Keratinocyte (primary cell): ENCODE measurements at regions not wholly inside any gene's neighbourhood (a gene's known extent, or its start where the extent isn't known, plus 50 kb on each side); places are given as distances from the start of the nearest gene placed in this dataset.

ENCODE experiments used
- DNase-seq: peaks from one replicate; pipeline ENCODE4 v3.0.0-alpha.2; 2011; ENCODE audit warnings: low read depth, missing footprints, low spot score
- FAIRE-seq: peaks from 2 replicates; lab custom pipeline; 2011; peaks lifted over from hg19 to GRCh38; lab: Jason Lieb, UNC
- H2AFZ ChIP-seq: 2 replicates; pipeline ENCODE4 v1.6.0; 2012; ENCODE audit warnings: low read length, control low read depth, inconsistent platforms; ENCODE audit not compliant: control insufficient read depth
- H3K27ac ChIP-seq: 2 replicates; pipeline ENCODE4 v1.5.1; 2011; ENCODE audit warnings: low read length; ENCODE audit not compliant: control insufficient read depth, insufficient read depth
- H3K27me3 ChIP-seq: 3 replicates; pipeline ENCODE4 v1.6.0; 2011; ENCODE audit warnings: low read length; ENCODE audit not compliant: control insufficient read depth, insufficient read depth; ENCODE audit errors: extremely low read depth
- H3K36me3 ChIP-seq, 2 experiments: 2 replicates in 1 of 2; 3 replicates in 1 of 2; pipeline ENCODE4 v1.5.1; 2011; ENCODE audit warnings: low read length in 2 of 2, mild to moderate bottlenecking in 1 of 2; ENCODE audit not compliant: control insufficient read depth in 2 of 2, insufficient read depth in 2 of 2; ENCODE audit errors: extremely low read depth in 1 of 2
- H3K4me1 ChIP-seq: 3 replicates; pipeline ENCODE4 v1.5.1; 2011; ENCODE audit warnings: low read length; ENCODE audit not compliant: control insufficient read depth, insufficient read depth; ENCODE audit errors: extremely low read depth
- H3K4me2 ChIP-seq: 3 replicates; pipeline ENCODE4 v1.6.0; 2011; ENCODE audit warnings: low read depth, low read length; ENCODE audit not compliant: control insufficient read depth, insufficient read depth; ENCODE audit errors: extremely low read depth
- H3K4me3 ChIP-seq, 3 experiments: fragments of 200-600 bp in 1 of 3; sonication (generic) in 1 of 3; 2 replicates in 2 of 3; 3 replicates in 1 of 3; pipeline ENCODE4 v1.5.1; 2011 to 2016; ENCODE audit warnings: low read length in 3 of 3, mild to moderate bottlenecking in 3 of 3, control low read depth in 2 of 3, inconsistent platforms in 1 of 3, low read depth in 1 of 3, mixed read lengths in 1 of 3, mixed run types in 1 of 3, moderate library complexity in 1 of 3; ENCODE audit not compliant: control insufficient read depth in 2 of 3, insufficient read depth in 2 of 3; ENCODE audit errors: extremely low read depth in 1 of 3
- H3K79me2 ChIP-seq: 2 replicates; pipeline ENCODE4 v1.6.0; 2012; ENCODE audit warnings: low read length; ENCODE audit not compliant: control insufficient read depth, insufficient read depth
- H3K9ac ChIP-seq: 3 replicates; pipeline ENCODE4 v1.6.0; 2011; ENCODE audit warnings: low read length; ENCODE audit not compliant: control insufficient read depth, insufficient read depth; ENCODE audit errors: extremely low read depth
- H3K9me1 ChIP-seq: 3 replicates; pipeline ENCODE4 v1.6.0; 2011; ENCODE audit warnings: low read length; ENCODE audit not compliant: control insufficient read depth, insufficient read depth; ENCODE audit errors: extremely low read depth
- H3K9me3 ChIP-seq: 2 replicates; pipeline ENCODE4 v1.5.1; 2012; ENCODE audit warnings: low read depth, low read length; ENCODE audit not compliant: control insufficient read depth
- H4K20me1 ChIP-seq: 3 replicates; pipeline ENCODE4 v1.6.0; 2011; ENCODE audit warnings: low read length; ENCODE audit not compliant: control insufficient read depth, insufficient read depth; ENCODE audit errors: extremely low read depth
- EZH2 ChIP-seq: IDR thresholded peaks from one replicate; pipeline ENCODE4 v1.6.1; 2012; ENCODE audit warnings: inconsistent platforms, mild to moderate bottlenecking, low read length, moderate library complexity
- dilution Hi-C: fragments of 300-500 bp; cut with MboI; formaldehyde crosslinking; loops from one replicate; pipeline ENCODE4 v1.7.0; 2020; ENCODE audit warnings: low sequenced_read_pairs; ENCODE audit not compliant: extremely low pct_ligation_motif_present
- TF ChIP-seq, protein P1 (sequence below), 3 experiments: IDR thresholded peaks in 1 of 3; conservative IDR thresholded peaks in 1 of 3; optimal IDR thresholded peaks in 1 of 3; 2 replicates in 2 of 3; 3 replicates in 1 of 3; pipeline versions ENCODE3 to v1.5.1; 2011; ENCODE audit warnings: low read length in 3 of 3, mild to moderate bottlenecking in 3 of 3, moderate library complexity in 2 of 3, control low read depth in 1 of 3, inconsistent platforms in 1 of 3; ENCODE audit not compliant: insufficient read depth in 2 of 3; ENCODE audit errors: extremely low read depth in 1 of 3

DNA sequence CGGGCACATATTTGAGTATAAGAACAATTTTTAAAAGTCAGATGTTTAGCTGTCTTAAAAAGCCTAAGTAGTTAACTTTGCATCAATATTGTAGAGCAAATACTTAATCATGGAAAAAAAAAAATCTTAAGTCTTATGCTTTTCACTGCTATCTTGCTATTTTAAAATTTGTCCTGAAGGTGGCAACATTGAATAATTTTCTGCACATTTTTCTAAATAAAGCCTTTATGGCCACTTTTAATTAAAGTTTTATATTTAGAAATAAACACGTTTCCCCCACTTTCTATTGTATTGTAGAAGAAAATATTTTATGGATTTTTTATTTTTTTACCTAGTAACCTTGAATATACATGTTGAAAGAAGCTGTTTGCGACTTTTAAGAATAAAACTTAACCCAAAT lies 198.8 kb downstream of the AMY1C start:
- H4K20me1 ChIP-seq = no peaks in the 10 kb centered on the region
- dilution Hi-C loops = no loop called here
- TF ChIP-seq, protein P1, sequence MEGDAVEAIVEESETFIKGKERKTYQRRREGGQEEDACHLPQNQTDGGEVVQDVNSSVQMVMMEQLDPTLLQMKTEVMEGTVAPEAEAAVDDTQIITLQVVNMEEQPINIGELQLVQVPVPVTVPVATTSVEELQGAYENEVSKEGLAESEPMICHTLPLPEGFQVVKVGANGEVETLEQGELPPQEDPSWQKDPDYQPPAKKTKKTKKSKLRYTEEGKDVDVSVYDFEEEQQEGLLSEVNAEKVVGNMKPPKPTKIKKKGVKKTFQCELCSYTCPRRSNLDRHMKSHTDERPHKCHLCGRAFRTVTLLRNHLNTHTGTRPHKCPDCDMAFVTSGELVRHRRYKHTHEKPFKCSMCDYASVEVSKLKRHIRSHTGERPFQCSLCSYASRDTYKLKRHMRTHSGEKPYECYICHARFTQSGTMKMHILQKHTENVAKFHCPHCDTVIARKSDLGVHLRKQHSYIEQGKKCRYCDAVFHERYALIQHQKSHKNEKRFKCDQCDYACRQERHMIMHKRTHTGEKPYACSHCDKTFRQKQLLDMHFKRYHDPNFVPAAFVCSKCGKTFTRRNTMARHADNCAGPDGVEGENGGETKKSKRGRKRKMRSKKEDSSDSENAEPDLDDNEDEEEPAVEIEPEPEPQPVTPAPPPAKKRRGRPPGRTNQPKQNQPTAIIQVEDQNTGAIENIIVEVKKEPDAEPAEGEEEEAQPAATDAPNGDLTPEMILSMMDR (optimal IDR thresholded peaks at IDR 0.05 in 1 of 3, IDR thresholded peaks at IDR 0.05 in 1 of 3, conservative IDR thresholded peaks at IDR 0.05 in 1 of 3; ENCODE audit: extremely low read depth in 1 of 3, insufficient read depth in 2 of 3, low read length in 3 of 3) = no peak
- TF ChIP-seq EZH2 = no peak
- no peak overlapping the region for H3K9ac ChIP-seq
- DNase-seq (no peak), FAIRE-seq (no peak)
- no peak overlapping the region for H3K4me2 ChIP-seq
- H3K9me1 ChIP-seq = no peaks in the 10 kb centered on the region
- no peak overlapping the region for H2AFZ ChIP-seq
- H3K4me3 ChIP-seq = no peak overlapping the region
- H3K27me3 ChIP-seq = no peaks in the 10 kb centered on the region
- H3K79me2 ChIP-seq = no peaks in the 10 kb centered on the region
- H3K4me1 ChIP-seq = no peaks in the 10 kb centered on the region
- H3K9me3 ChIP-seq = no peaks in the 10 kb centered on the region
- H3K27ac ChIP-seq = no peak overlapping the region
- H3K36me3 ChIP-seq = no peaks in the 10 kb centered on the region

DNA sequence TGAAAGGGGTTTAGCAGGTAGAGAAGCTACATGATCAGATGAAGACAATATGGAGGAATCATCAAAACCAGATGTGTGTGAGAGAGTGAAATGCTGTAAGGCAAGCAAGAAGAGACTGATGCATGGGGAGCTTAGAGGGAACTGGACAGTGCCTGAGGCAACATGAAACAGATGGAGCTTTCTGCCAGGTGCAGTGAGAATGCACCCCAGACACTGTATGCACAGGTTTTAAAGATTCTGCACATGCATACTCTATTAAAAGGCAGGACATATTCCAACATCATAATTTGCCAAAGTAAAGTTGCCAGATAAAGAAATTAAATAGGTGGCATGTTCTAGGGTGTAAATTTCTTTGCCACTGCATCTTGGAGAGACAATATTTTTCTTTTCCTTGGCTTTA lies 200.1 kb downstream of the AMY1C start:
- Histone ChIP-seq H3K4me1 (no peaks in the 10 kb centered on the region), H2AFZ (no peak overlapping the region), H3K9me1 (no peaks in the 10 kb centered on the region), H3K27me3 (no peaks in the 10 kb centered on the region), H3K9me3 (no peaks in the 10 kb centered on the region), H3K36me3 (no peaks in the 10 kb centered on the region), H3K27ac (no peak overlapping the region), H3K9ac (no peak overlapping the region), H3K79me2 (no peaks in the 10 kb centered on the region), H4K20me1 (no peaks in the 10 kb centered on the region), H3K4me2 (no peak overlapping the region), H3K4me3 (no peak overlapping the region)
- dilution Hi-C loops = no loop called here
- TF ChIP-seq, protein P1 (optimal IDR thresholded peaks at IDR 0.05 in 1 of 3, IDR thresholded peaks at IDR 0.05 in 1 of 3, conservative IDR thresholded peaks at IDR 0.05 in 1 of 3; ENCODE audit: extremely low read depth in 1 of 3, insufficient read depth in 2 of 3, low read length in 3 of 3) = no peak
- no peak for TF ChIP-seq EZH2
- no peak for DNase-seq
- no peak for FAIRE-seq
